COLO668 (cell line): ENCODE measurements at regions not wholly inside any gene's neighbourhood (a gene's known extent, or its start where the extent isn't known, plus 50 kb on each side); places are given as distances from the start of the nearest gene placed in this dataset.

Experiments used
- DNase-seq: peaks from one replicate; lab custom pipeline; 2025; ENCODE audit not compliant: unreplicated experiment; lab: John Stamatoyannopoulos, UW

- no peak for DNase-seq
Observed at GRCh38 chr10:129106314-129106713, 360.7 kb upstream of the MGMT start.

GRCh38 chr10:129107525-129107924 lies 359.5 kb upstream of the MGMT start:
- DNase-seq = no peak

- no peak for DNase-seq
Observed at GRCh38 chr10:129108378-129108777, 358.7 kb upstream of the MGMT start.

GRCh38 chr10:129108994-129109393 lies 358.0 kb upstream of the MGMT start:
- no peak for DNase-seq

GRCh38 chr10:129110780-129111179 lies 356.3 kb upstream of the MGMT start:
- DNase-seq = no peak

DNA sequence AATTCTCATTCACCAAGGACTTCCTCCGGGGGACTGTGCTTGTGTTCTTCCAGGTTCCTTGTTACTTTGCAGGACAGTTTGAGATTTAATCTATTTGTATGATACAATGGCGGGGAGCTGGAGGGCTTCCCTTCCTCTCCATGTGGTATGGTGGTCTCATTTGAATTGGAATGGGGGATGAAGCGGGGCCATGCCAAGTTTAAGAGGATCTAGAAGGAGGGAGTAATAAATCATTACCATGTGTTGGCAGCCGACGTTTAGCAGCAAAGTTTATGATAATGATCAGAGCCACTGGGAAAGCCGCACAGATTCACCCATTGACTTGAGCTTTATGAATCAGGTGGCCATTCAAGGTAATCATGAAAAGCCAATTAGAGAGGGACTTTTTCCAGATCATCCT lies 355.1 kb upstream of the MGMT start:
- no peak for DNase-seq

DNA sequence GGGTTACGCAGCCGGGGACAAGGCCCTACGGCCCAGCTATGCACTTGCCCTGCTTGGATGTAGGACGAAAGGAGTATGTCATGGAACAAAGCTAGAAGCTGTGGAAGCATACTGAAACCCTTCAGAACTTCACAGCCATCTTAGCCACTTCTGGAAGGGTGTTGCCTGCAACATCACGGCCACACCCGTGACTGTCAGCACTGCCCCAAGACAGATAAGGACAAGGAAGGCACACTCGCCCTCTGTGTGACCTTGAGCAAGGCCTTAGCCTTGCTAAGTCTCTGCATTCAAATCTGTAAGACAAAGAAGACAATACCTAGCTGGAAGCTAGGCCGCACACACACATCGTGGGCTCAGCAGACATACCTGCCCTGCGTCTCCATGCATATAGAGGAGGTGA lies 352.5 kb upstream of the MGMT start:
- no peak for DNase-seq

DNA sequence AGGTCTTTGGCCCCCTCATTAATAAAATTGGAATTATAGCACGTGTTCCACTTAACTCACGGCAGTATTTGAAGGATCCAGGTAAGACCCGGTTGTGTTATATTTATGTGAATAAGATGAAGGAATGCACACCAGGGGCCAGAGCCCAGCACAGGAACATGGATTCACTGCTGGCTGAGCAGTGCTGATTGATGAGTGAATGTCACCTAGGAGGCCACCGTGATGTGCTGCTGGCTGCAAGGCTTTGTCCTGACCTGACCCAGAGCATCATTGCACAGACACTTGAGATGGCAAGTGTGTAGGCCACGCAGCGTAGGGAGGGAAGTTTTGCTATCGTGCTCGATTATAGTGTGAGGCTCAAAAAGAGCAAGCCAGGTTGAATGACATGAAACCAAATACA lies 350.7 kb upstream of the MGMT start:
- DNase-seq = no peak

GRCh38 chr10:129120441-129120840 lies 346.6 kb upstream of the MGMT start:
- DNase-seq = no peak

GRCh38 chr10:129122846-129123245 lies 344.2 kb upstream of the MGMT start:
- DNase-seq = no peak

- DNase-seq = no peak
Observed at GRCh38 chr10:129123428-129123827, 343.6 kb upstream of the MGMT start.

DNA sequence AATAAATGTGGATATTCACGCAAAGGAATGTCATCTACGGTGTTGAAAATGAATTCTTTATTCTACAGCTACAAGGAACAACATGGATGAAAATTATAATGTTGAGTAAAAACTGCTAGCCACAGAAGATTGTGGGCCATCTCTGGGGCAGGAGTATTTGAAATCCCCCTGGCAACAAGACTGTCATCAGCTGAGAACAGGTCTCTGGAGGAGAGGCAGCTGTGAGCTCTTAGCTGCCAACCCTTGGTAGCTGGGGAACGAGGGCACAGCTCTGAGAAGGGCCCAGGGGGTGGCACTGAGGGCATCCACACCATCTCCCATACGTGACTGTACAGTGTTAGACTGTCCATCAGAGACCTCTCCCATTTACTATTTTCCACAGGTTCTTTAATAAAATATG lies 340.1 kb upstream of the MGMT start:
- no peak for DNase-seq

DNA sequence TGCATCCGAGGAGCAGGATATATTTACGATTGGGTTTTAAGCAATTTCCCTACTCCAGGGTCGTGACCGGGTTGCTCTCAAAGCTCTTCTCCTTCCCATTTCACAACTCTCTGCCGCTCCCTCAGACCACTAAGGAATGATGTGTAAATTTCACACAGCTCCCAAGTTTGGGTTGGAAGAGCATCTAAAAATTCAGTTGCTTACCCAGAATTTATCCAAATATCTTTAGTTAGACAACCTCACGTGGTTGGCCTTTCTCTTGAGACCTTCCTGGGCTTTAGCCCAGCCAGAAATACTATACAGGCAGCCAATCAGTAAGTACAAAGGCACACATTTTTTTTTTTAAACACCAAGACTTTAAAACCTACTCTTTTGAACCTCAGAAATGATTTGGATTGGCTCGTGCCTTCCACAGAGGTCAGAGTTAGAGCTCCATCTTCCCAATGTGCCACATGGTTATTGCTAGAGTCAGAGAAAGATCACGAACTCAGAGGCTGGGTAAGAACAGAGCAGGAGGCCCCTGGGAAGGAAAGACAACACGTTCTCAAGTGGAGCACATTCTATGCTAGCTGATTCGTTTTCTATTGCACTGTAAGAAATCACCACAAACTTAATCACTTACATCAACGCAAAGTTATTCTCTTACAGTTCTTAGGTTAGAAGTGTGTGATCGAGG lies 335.4 kb upstream of the MGMT start:
- no peak for DNase-seq

DNA sequence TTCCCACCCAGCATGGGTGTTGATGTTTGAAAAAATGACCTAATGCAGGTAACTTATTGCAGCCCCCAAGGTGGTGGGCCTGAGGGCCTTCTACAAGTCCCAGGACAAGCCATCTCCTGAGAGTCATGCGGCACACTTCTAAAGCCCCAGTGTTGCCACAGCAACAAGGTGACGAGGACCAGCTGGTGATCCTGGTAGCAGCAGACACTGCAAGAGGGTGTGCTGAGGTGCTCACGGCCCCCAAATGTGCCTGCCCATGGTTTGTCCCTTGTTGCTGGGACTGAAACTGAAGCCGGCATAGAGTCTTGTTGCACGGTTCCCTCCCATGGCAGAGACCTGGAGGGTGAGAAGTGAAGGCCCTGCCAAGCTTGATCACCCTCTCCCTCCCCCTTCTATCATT lies 333.2 kb upstream of the MGMT start:
- no peak for DNase-seq

GRCh38 chr10:129134371-129134770 lies 332.7 kb upstream of the MGMT start:
- DNase-seq = no peak

- no peak for DNase-seq
Observed at GRCh38 chr10:129135624-129136023, 331.4 kb upstream of the MGMT start.

- no peak for DNase-seq
Observed at GRCh38 chr10:129136074-129136473, 331.0 kb upstream of the MGMT start.

GRCh38 chr10:129136951-129137350 lies 330.1 kb upstream of the MGMT start:
- no peak for DNase-seq

- no peak for DNase-seq
Observed at GRCh38 chr10:129140921-129141885, 325.8 kb upstream of the MGMT start.

- DNase-seq = no peak
Observed at GRCh38 chr10:129151281-129151680, 315.8 kb upstream of the MGMT start.

DNA sequence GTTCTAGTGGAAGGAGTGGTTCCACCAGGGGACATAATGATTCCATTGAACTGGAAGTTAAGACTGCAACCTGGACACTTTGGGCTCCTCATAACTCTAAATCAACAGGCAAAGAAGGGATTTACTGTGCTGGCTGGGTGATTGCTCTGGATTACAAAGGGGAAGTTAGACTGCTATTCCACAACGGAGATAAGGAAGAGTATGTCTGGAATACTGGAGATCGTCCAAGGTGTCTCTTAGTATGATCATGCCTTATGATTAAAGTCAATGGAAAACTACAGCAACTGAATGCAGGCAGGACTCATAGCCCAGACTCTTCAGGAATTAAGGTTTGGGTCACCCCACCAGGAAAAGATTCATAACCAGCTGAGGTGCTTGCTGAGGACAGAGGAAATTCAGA lies 310.6 kb upstream of the MGMT start:
- no peak for DNase-seq

- no peak for DNase-seq
Observed at GRCh38 chr10:129157185-129157584, 309.9 kb upstream of the MGMT start.
